ENCODE measurements at regions not wholly inside any gene's neighbourhood (a gene's known extent, or its start where the extent isn't known, plus 50 kb on each side); places are given as distances from the start of the nearest gene placed in this dataset.

DNA sequence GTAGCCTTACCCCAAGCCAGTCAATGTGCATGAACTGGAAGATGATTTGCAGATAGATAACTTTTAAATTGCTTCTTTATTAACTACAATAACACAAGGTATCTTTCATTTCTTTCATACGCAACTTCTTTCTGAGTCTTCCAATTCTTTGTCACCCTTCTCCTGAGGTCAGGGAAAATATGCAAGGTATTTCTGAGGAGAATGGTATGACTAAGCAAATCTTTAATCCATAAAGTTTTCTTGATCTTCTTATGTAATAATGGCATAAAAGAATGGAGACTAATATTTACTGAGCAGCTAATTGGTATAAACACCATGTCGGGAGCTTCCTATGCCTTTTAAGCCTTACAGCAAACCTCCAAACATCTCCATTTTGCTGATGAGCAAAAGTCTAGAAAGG, 438.9 kb downstream of the KCNJ2 start:
- Histone ChIP-seq H3K36me3 (ENCODE audit: control insufficient read depth in 2 of 2, extremely low read depth in 1 of 2, insufficient read depth in 2 of 2, low read length in 2 of 2) (no peaks in the 10 kb centered on the region), H3K4me3 (replicated peaks in 1 of 3; ENCODE audit: insufficient read depth in 1 of 3, low read depth in 1 of 3, low read length in 3 of 3) (no peak overlapping the region), H2AFZ (ENCODE audit: low read depth, low read length) (no peak overlapping the region), H3K79me2 (ENCODE audit: control insufficient read depth, insufficient read depth, low read length) (no peaks in the 10 kb centered on the region), H3K9me1 (replicated peaks; ENCODE audit: control insufficient read depth, extremely low read depth, insufficient read depth, low read length) (no peaks in the 10 kb centered on the region), H3K9ac (replicated peaks; ENCODE audit: extremely low read depth, insufficient read depth, low read length) (no peak overlapping the region), H4K20me1 (replicated peaks; ENCODE audit: control insufficient read depth, extremely low read depth, insufficient read depth, low read length) (no peaks in the 10 kb centered on the region), H3K4me2 (ENCODE audit: insufficient read depth, low read length) (no peak overlapping the region), H3K9me3 (replicated peaks; ENCODE audit: control insufficient read depth, insufficient read depth, low read length) (no peaks in the 10 kb centered on the region), H3K4me1 (ENCODE audit: control insufficient read depth, extremely low read depth, insufficient read depth, low read length) (no peaks in the 10 kb centered on the region), H3K27ac (ENCODE audit: insufficient read depth, low read depth, low read length) (no peak overlapping the region), H3K27me3 (ENCODE audit: control insufficient read depth in 2 of 2, insufficient read depth in 2 of 2, low read length in 2 of 2) (no peaks in the 10 kb centered on the region)
- BruUV-seq (replicated peaks): no TSS peak
- CTCF ChIA-PET: no interaction called here
- DNase-seq (ENCODE audit: low read depth, low spot score) (peak; percentile 12), FAIRE-seq (no peak)
- intact Hi-C loops (cut with micrococcal nuclease): no loop called here
- TF ChIP-seq EZH2 (IDR thresholded peaks at IDR 0.05; ENCODE audit: borderline replicate concordance, low read depth, low read length, severe bottlenecking): no peak
- no peak for TF ChIP-seq GATA2 (IDR thresholded peaks at IDR 0.05; ENCODE audit: insufficient read depth, insufficient read length, low read depth, low read length)
- no peak for TF ChIP-seq POLR2A (IDR thresholded peaks at IDR 0.05; ENCODE audit: low read depth, low read length)
- TF ChIP-seq, protein P1, sequence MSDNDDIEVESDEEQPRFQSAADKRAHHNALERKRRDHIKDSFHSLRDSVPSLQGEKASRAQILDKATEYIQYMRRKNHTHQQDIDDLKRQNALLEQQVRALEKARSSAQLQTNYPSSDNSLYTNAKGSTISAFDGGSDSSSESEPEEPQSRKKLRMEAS (IDR thresholded peaks at IDR 0.05; ENCODE audit: insufficient read depth, insufficient read length): no peak
- TF ChIP-seq JUN (IDR thresholded peaks at IDR 0.05; ENCODE audit: borderline replicate concordance, insufficient read depth, insufficient read length, low read depth): no peak
- TF ChIP-seq, protein P2, sequence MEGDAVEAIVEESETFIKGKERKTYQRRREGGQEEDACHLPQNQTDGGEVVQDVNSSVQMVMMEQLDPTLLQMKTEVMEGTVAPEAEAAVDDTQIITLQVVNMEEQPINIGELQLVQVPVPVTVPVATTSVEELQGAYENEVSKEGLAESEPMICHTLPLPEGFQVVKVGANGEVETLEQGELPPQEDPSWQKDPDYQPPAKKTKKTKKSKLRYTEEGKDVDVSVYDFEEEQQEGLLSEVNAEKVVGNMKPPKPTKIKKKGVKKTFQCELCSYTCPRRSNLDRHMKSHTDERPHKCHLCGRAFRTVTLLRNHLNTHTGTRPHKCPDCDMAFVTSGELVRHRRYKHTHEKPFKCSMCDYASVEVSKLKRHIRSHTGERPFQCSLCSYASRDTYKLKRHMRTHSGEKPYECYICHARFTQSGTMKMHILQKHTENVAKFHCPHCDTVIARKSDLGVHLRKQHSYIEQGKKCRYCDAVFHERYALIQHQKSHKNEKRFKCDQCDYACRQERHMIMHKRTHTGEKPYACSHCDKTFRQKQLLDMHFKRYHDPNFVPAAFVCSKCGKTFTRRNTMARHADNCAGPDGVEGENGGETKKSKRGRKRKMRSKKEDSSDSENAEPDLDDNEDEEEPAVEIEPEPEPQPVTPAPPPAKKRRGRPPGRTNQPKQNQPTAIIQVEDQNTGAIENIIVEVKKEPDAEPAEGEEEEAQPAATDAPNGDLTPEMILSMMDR (IDR thresholded peaks at IDR 0.05; ENCODE audit: extremely low read depth in 1 of 2, insufficient read depth in 1 of 2, low read depth in 1 of 2, low read length in 2 of 2): no peak
- no peak for TF ChIP-seq MYC (IDR thresholded peaks at IDR 0.05; ENCODE audit: low read depth, low read length)
- TF ChIP-seq POLR2AphosphoS5 (IDR thresholded peaks at IDR 0.05; ENCODE audit: insufficient read depth, low read depth, low read length): no peak
- no peak for TF ChIP-seq FOS (IDR thresholded peaks at IDR 0.05; ENCODE audit: borderline replicate concordance, insufficient read depth, low read length)
- dilution Hi-C loops (cut with MboI; ENCODE audit: extremely low pct_ligation_motif_present, low sequenced_read_pairs): no loop called here
- POLR2A ChIA-PET: no interaction called here

Data from endothelial cell of umbilical vein (primary cell).